Ovary (tissue), 3 donors: ENCODE measurements at regions not wholly inside any gene's neighbourhood (a gene's known extent, or its start where the extent isn't known, plus 50 kb on each side); places are given as distances from the start of the nearest gene placed in this dataset.
"Not testable (repeated sequence)": the region's sequence is repeated elsewhere in the genome, so short reads cannot be mapped to it uniquely, and the experiment has no call there.

Source experiments
- CTCF ChIP-seq, 3 donors: fragments of 450-650 bp in 2 of 3; fragments of 200-600 bp in 1 of 3; IDR thresholded peaks; one replicate each; pipeline versions ENCODE4 v1.5.1 to v1.8.0; 2016 to 2022; ENCODE audit warnings: antibody characterized with exemption in 3 of 3, mild to moderate bottlenecking in 1 of 3
- POLR2A ChIP-seq: fragments of 450-650 bp; IDR thresholded peaks from one replicate; pipeline ENCODE4 v1.6.1; 2017; ENCODE audit warnings: antibody characterized with exemption, mild to moderate bottlenecking, moderate library complexity
- donor health status: DM: no; HTN: no; CAD: no.

- TF ChIP-seq CTCF (IDR thresholded peaks at IDR 0.05); POLR2A: not testable (repeated sequence)
Measured at GRCh38 chr1:148387949-148388259, 95.2 kb downstream of the PPIAL4G start.
